Breast epithelium (tissue), 4 donors: ENCODE measurements at regions not wholly inside any gene's neighbourhood (a gene's known extent, or its start where the extent isn't known, plus 50 kb on each side); places are given as distances from the start of the nearest gene placed in this dataset.

Source experiments
- DNase-seq, 2 donors: peaks; one replicate each; pipeline ENCODE4 v3.0.0-alpha.2; 2019; ENCODE audit warnings: low spot score in 2 of 2
- H3K27ac ChIP-seq, 2 donors: fragments of 200-600 bp; sonication (generic) in 1 of 2; one replicate each; pipeline ENCODE4 v1.5.1; 2016 to 2019; ENCODE audit warnings: mild to moderate bottlenecking in 1 of 2
- H3K27me3 ChIP-seq, 2 donors: fragments of 200-600 bp; sonication (generic) in 1 of 2; one replicate each; pipeline versions ENCODE4 v1.5.1 to v1.6.0; 2017 to 2019; ENCODE audit warnings: control low read depth in 1 of 2, mild to moderate bottlenecking in 1 of 2
- H3K36me3 ChIP-seq: fragments of 200-600 bp; one replicate; pipeline ENCODE4 v1.5.1; 2019
- H3K4me1 ChIP-seq, 2 donors: fragments of 200-600 bp; sonication (generic); one replicate each; pipeline ENCODE4 v1.5.1; 2016 to 2019; ENCODE audit warnings: control low read depth in 1 of 2
- H3K4me3 ChIP-seq, 3 donors: fragments of 200-600 bp; sonication (generic); 1 replicate in 2 of 3; 2 replicates in 1 of 3; pipeline ENCODE4 v1.5.1; 2016 to 2019; ENCODE audit warnings: mild to moderate bottlenecking in 3 of 3, moderate library complexity in 2 of 3
- H3K9me3 ChIP-seq, 2 donors: fragments of 200-600 bp; sonication (generic) in 1 of 2; one replicate each; pipeline ENCODE4 v1.5.1; 2016 to 2019; ENCODE audit warnings: control low read depth in 1 of 2
- POLR2A ChIP-seq: fragments of 450-650 bp; IDR thresholded peaks from one replicate; pipeline ENCODE4 v1.6.1; 2016; ENCODE audit warnings: antibody characterized with exemption, mild to moderate bottlenecking, moderate library complexity
- POLR2AphosphoS5 ChIP-seq, 3 donors: sonication (generic); formaldehyde crosslinking; IDR thresholded peaks; one replicate each; pipeline ENCODE4 v1.6.1; 2017; ENCODE audit warnings: antibody characterized with exemption in 3 of 3
- intact Hi-C: fragments of 100-400 bp; cut with DNase I; formaldehyde crosslinking; loops from one replicate; pipeline ENCODE4 v1.15.1; 2023; ENCODE audit warnings: low total_unique reads
- TF ChIP-seq, protein P1 (sequence below), 3 donors: fragments of 450-650 bp; IDR thresholded peaks; one replicate each; pipeline ENCODE4 v1.5.1; 2016 to 2017; ENCODE audit warnings: antibody characterized with exemption in 3 of 3, mild to moderate bottlenecking in 3 of 3, moderate library complexity in 3 of 3

DNA sequence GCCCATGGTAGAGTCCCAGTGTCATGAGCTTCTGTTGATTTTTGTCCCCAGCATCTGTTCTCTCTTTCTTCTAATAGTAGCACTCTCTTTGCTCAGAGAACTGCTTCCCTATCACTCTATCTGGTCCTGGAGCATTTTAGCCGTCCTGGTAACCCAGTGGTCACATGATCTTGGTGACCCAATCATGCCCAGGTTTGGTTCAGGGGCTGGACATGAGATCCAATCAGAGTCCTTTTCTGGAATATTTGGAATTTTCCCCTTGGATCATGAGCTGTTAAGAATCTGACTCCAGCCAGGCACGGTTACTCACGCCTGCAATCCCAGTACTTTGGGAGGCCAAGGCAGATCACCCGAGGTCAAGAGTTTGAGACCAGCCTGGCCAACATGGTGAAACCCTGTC is 197.0 kb downstream of the RAB11FIP4 start:
- no peaks in the 10 kb centered on the region for H3K4me1 ChIP-seq
- H3K27me3 ChIP-seq = no peaks in the 10 kb centered on the region
- no peak overlapping the region for H3K4me3 ChIP-seq
- TF ChIP-seq POLR2A = no peak
- TF ChIP-seq, protein P1, sequence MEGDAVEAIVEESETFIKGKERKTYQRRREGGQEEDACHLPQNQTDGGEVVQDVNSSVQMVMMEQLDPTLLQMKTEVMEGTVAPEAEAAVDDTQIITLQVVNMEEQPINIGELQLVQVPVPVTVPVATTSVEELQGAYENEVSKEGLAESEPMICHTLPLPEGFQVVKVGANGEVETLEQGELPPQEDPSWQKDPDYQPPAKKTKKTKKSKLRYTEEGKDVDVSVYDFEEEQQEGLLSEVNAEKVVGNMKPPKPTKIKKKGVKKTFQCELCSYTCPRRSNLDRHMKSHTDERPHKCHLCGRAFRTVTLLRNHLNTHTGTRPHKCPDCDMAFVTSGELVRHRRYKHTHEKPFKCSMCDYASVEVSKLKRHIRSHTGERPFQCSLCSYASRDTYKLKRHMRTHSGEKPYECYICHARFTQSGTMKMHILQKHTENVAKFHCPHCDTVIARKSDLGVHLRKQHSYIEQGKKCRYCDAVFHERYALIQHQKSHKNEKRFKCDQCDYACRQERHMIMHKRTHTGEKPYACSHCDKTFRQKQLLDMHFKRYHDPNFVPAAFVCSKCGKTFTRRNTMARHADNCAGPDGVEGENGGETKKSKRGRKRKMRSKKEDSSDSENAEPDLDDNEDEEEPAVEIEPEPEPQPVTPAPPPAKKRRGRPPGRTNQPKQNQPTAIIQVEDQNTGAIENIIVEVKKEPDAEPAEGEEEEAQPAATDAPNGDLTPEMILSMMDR (IDR thresholded peaks at IDR 0.05) = no peak
- no peak for TF ChIP-seq POLR2AphosphoS5 (IDR thresholded peaks at IDR 0.05)
- no peaks in the 10 kb centered on the region for H3K9me3 ChIP-seq
- H3K27ac ChIP-seq = no peak overlapping the region
- H3K36me3 ChIP-seq = no peaks in the 10 kb centered on the region
- intact Hi-C loops = no loop called here
- DNase-seq = no peak

DNA sequence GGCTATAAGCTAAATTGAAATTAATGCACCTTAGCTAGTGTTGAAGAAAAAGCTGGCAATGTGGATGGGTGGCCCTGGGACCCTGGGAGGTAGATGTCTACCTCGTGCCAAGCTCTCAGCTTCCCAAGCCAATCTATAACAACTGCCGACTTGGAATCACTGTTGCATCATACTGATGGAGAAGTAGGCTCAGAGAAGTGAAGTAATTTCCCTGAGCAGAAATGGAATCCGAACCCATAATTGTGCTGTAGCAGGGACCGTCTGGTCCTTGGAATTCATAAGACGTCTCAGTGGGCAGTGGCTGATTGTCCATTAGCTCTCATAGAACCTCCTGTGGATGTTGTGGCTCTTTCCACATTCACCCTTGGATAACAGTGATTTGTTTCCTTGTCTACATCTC is 196.6 kb downstream of the RAB11FIP4 start:
- no peak for DNase-seq
- H3K4me3 ChIP-seq = no peak overlapping the region
- H3K36me3 ChIP-seq = no peaks in the 10 kb centered on the region
- no peaks in the 10 kb centered on the region for H3K27me3 ChIP-seq
- intact Hi-C loops = no loop called here
- TF ChIP-seq, protein P1 (IDR thresholded peaks at IDR 0.05) = no peak
- TF ChIP-seq POLR2A (no peak), POLR2AphosphoS5 (IDR thresholded peaks at IDR 0.05) (no peak)
- H3K9me3 ChIP-seq = no peaks in the 10 kb centered on the region
- H3K4me1 ChIP-seq = no peaks in the 10 kb centered on the region
- peak overlapping the region in 1 of 2 donors; percentile 6 for H3K27ac ChIP-seq
